HG03066 (cell line): ENCODE measurements at regions not wholly inside any gene's neighbourhood (a gene's known extent, or its start where the extent isn't known, plus 50 kb on each side); places are given as distances from the start of the nearest gene placed in this dataset.

Experiments used
- ATAC-seq: cut with Tn5 transposase; IDR thresholded peaks from one replicate; pipeline ENCODE4 v1.9.1; 2021; ENCODE audit warnings: low read depth; ENCODE audit not compliant: unreplicated experiment

DNA sequence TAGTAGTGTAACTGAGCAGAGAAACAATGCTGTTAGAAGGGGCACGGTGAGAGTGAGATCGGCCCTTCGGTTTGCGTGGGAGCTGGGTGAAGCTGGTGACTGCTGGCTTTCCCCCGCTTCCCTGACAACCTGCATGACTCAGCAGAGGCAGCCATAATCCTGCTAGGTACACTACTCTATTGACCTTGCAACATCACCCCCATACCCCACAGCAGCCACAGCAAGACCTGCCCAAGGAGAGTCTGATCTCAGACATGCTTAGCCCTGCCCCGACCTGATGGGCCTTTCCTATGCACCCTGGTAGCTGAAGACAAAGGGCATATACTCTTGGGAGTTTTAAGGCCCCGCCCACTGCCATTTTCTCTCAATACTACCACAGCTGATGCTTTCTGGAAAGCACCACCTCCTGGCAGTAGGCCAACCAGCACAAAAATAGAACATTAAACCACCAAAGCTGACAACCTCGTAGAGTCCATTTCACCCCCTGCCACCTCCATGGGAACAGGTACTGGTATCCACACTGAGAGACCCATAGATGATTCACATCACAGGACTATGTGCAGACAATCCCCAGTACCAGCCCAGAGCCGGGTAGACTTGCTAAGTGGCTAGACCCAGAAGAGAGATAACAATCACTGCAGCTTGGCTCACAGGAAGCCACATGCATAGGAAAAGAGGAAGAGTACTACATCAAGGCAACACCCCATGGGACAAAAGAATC, 75.9 kb upstream of the RGS6 start:
- ATAC-seq = no peak

DNA sequence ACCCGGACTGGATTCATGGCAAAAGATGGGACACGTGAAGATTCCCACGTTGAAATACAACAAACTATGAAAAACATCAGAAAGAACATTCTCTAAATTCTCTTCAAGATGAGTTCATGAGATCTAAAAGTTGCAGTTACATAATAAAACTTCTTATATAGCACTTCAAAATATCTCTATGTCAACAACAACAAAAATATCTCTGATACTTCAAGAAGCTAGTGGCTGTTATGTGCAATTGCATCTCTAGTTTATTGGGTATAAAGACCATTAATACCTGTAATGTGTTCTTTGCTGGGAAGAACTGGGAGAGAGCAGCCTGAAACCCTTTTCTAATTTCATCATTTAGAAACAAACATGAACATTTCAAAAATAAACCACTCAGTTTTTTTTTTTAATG, 69.2 kb upstream of the RGS6 start:
- ATAC-seq = no peak

DNA sequence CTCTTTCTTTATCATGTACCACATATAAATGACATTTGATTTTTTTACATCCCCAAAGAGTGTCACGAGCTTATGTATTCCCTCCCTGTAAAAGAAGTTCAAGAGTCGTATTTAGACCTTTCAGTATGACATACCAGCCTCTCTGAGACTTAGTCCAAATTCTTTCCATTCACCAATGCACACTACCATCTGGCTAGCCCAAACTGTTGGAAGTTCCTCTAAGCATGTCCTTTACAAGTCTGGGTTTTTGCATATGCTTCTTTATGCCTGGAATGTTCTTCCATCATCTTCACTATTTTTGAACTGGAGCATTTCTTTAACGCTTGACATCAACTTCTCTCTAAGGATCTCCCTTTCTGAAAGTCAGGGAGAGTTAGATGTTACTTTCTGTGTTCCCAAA, 68.5 kb upstream of the RGS6 start:
- no peak for ATAC-seq
